GM23248 (cell line): ENCODE measurements at regions not wholly inside any gene's neighbourhood (a gene's known extent, or its start where the extent isn't known, plus 50 kb on each side); places are given as distances from the start of the nearest gene placed in this dataset.

ENCODE experiments used
- DNase-seq: peaks from one replicate; pipeline ENCODE4 v3.0.0-alpha.2; 2015
- H2AFZ ChIP-seq: fragments of 200-600 bp; sonication (generic); 2 replicates; pipeline ENCODE4 v1.6.1; 2016; ENCODE audit warnings: antibody characterized with exemption
- H3F3A ChIP-seq: fragments of 200-600 bp; sonication (generic); 2 replicates; pipeline ENCODE4 v1.6.1; 2016; ENCODE audit warnings: mild to moderate bottlenecking, antibody characterized with exemption, mixed run types; ENCODE audit not compliant: insufficient read depth
- H3K27ac ChIP-seq: fragments of 200-600 bp; sonication (generic); 2 replicates; pipeline ENCODE4 v1.5.1; 2016; ENCODE audit warnings: mild to moderate bottlenecking
- H3K27me3 ChIP-seq: fragments of 200-600 bp; sonication (generic); replicated peaks from 2 replicates; pipeline ENCODE4 v1.6.1; 2016; ENCODE audit warnings: mild to moderate bottlenecking; ENCODE audit not compliant: insufficient read depth
- H3K36me3 ChIP-seq: fragments of 200-600 bp; sonication (generic); 2 replicates; pipeline ENCODE4 v1.6.1; 2016; ENCODE audit warnings: low read depth, mild to moderate bottlenecking
- H3K4me1 ChIP-seq: fragments of 200-600 bp; sonication (generic); 2 replicates; pipeline ENCODE4 v1.6.1; 2016; ENCODE audit warnings: mild to moderate bottlenecking; ENCODE audit not compliant: insufficient read depth
- H3K4me2 ChIP-seq: fragments of 200-600 bp; sonication (generic); one replicate; pipeline ENCODE4 v1.6.1; 2016; ENCODE audit warnings: mild to moderate bottlenecking; ENCODE audit not compliant: unreplicated experiment
- H3K4me3 ChIP-seq: fragments of 200-600 bp; sonication (generic); 2 replicates; pipeline ENCODE4 v1.5.1; 2016; ENCODE audit warnings: mild to moderate bottlenecking
- H3K79me2 ChIP-seq: fragments of 200-600 bp; sonication (generic); 2 replicates; pipeline ENCODE4 v1.6.1; 2016; ENCODE audit warnings: mild to moderate bottlenecking; ENCODE audit not compliant: insufficient read depth
- H3K9ac ChIP-seq: fragments of 200-600 bp; sonication (generic); 2 replicates; pipeline ENCODE4 v1.6.1; 2016; ENCODE audit warnings: mild to moderate bottlenecking
- H3K9me2 ChIP-seq: fragments of 200-600 bp; sonication (generic); 2 replicates; pipeline ENCODE4 v1.6.1; 2016; ENCODE audit warnings: mixed run types, mild to moderate bottlenecking, moderate library complexity; ENCODE audit not compliant: insufficient read depth
- H3K9me3 ChIP-seq: fragments of 200-600 bp; sonication (generic); one replicate; pipeline ENCODE4 v1.6.1; 2017; ENCODE audit warnings: low read depth
- H4K20me1 ChIP-seq: fragments of 200-600 bp; sonication (generic); 2 replicates; pipeline ENCODE4 v1.6.0; 2016; ENCODE audit not compliant: insufficient read depth
- EZH2 ChIP-seq: fragments of 200-600 bp; sonication (generic); IDR thresholded peaks from 2 replicates; pipeline ENCODE4 v1.6.1; 2018; ENCODE audit warnings: antibody characterized with exemption, mild to moderate bottlenecking; ENCODE audit not compliant: insufficient read depth, poor library complexity, severe bottlenecking
- EZH2phosphoT487 ChIP-seq: fragments of 200-600 bp; sonication (generic); IDR thresholded peaks from 2 replicates; pipeline ENCODE4 v1.6.1; 2018; ENCODE audit warnings: antibody characterized with exemption, moderate library complexity, mild to moderate bottlenecking, low read depth; ENCODE audit not compliant: insufficient read depth
- WGBS, 2 experiments: methylation state at CpG; one replicate each; pipeline ENCODE4 v1.1.6; 2015 to 2017; ENCODE audit warnings: low lambda C conversion rate in 2 of 2, low coverage in 1 of 2; ENCODE audit errors: missing lambda C conversion rate in 2 of 2; 5-methylcytosine and 5-hydroxymethylcytosine counted together
- in situ Hi-C: fragments of 300-500 bp; cut with MboI; formaldehyde crosslinking; loops from 2 replicates; pipeline ENCODE4 v1.15.0; 2020

GRCh38 chr1:231095595-231095994, 55.5 kb upstream of the FAM89A start:
- Histone ChIP-seq H3K4me1 (no peaks in the 10 kb centered on the region), H3K4me3 (no peak overlapping the region), H3K36me3 (no peaks in the 10 kb centered on the region), H3K79me2 (no peaks in the 10 kb centered on the region), H3K4me2 (no peak overlapping the region), H3F3A (no peaks in the 10 kb centered on the region), H3K27ac (no peak overlapping the region), H3K27me3 (0 out of 2 replicates have a peak, but pooled peaks cover 14% of the 10 kb centered on the region), H3K9me3 (no peaks in the 10 kb centered on the region), H3K9me2 (no peaks in the 10 kb centered on the region), H4K20me1 (no peaks in the 10 kb centered on the region), H2AFZ (no peak overlapping the region), H3K9ac (no peak overlapping the region)
- in situ Hi-C loops: no loop called here
- DNase-seq: no peak
- no peak for TF ChIP-seq EZH2phosphoT487
- TF ChIP-seq EZH2: no peak
- WGBS, 2 experiments: 23 to 30% methylated on average over 5 of the region's 5 CpGs

DNA sequence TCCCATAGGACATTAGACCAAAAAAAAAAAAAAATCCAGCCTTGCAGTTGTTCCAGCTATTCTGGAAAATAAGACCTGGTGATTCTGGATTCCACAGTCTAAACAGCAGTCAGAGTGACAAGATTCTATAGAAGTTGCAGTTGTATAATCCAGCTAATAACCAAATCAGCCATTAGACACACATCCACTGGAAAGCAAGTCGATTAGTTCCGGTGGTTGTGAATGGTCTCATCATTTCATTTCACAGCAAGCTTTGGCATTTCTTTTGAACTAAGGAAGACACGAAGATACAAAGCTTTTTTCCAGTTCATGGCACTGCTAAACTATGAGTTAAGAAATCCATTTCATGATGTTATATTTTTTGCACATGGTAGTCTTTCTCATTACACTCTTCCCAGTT, 54.4 kb upstream of the FAM89A start:
- Histone ChIP-seq H3F3A (no peaks in the 10 kb centered on the region), H3K27ac (no peak overlapping the region), H3K36me3 (no peaks in the 10 kb centered on the region), H3K27me3 (0 out of 2 replicates have a peak, but pooled peaks cover 14% of the 10 kb centered on the region), H3K4me3 (no peak overlapping the region), H4K20me1 (no peaks in the 10 kb centered on the region), H3K9ac (no peak overlapping the region), H3K4me2 (no peak overlapping the region), H3K4me1 (no peaks in the 10 kb centered on the region), H3K9me2 (no peaks in the 10 kb centered on the region), H3K9me3 (no peaks in the 10 kb centered on the region), H3K79me2 (no peaks in the 10 kb centered on the region), H2AFZ (no peak overlapping the region)
- in situ Hi-C loops: no loop called here
- WGBS, 2 experiments: 37 to 42% methylated on average over 3 of the region's 3 CpGs
- DNase-seq: no peak
- TF ChIP-seq EZH2phosphoT487: no peak
- TF ChIP-seq EZH2: no peak

DNA sequence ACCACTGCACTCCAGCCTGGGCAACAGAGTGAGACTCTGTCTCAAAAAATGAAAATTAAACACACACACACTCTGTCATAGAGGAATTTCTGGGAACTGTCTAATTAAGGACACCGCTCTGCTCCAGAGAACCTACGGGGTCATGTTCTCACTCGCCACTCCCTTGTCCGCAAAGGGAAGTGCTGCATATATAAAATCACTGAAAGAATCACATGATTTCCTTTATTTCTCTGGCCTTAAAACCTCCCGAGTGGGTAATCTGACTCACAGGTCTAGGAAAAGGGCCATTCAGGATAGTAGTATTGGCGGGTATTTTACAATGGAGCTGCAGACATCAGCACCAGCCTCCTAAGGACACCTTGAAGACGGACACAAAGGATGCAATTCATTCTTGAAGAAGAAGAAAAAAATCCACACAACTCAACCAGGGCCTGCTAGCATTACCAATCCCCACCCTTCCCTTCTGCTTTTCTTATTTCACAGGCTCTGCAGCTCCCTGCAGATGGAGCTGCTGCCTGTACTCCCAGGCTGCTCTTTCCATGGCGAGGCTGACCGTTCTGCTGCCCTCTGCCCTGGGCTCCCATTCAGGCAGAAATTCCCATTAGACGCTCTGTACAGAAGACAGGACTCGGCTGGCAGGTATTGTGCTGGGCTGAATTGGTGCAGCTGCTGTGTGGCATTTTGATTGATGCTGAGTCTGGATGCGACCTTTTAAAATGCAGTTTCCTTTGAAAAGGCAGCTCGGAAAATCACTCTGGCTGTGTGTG, 53.3 kb upstream of the FAM89A start:
- TF ChIP-seq EZH2: no peak
- no peak for TF ChIP-seq EZH2phosphoT487

DNA sequence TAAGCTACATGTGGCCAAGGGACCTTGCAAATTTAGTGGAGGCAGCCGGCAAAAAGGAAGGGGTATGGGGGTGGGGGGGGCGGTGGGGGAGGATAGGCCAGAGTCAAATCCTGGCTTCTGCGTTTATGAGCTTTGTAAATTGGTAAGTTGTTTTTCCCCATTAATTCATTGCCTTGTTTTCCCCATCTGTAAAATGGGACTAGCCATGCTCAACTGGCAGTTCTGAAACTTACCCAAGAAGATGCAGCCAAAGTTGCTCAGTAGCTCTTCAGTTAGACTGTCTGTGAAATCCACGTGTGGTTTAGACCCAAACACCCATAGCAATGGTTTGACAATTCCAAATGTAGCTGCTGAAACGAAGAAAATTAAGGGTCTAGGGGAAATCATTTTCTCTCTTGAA, 52.3 kb upstream of the FAM89A start:
- Histone ChIP-seq H3K9me3 (no peaks in the 10 kb centered on the region), H3K4me1 (no peaks in the 10 kb centered on the region), H3K36me3 (no peaks in the 10 kb centered on the region), H3K27ac (no peak overlapping the region), H3K4me3 (no peak overlapping the region), H4K20me1 (no peaks in the 10 kb centered on the region), H3F3A (no peaks in the 10 kb centered on the region), H3K9ac (no peak overlapping the region), H3K27me3 (0 out of 2 replicates have a peak, but pooled peaks cover 14% of the 10 kb centered on the region), H3K79me2 (no peaks in the 10 kb centered on the region), H3K4me2 (no peak overlapping the region), H2AFZ (no peak overlapping the region), H3K9me2 (no peaks in the 10 kb centered on the region)
- in situ Hi-C loops: no loop called here
- 41 to 60% methylated on average over 4 to 5 of the region's 5 CpGs for WGBS, 2 experiments
- TF ChIP-seq EZH2 (no peak), EZH2phosphoT487 (no peak)
- no peak for DNase-seq

More for the DNA sequence above, 53.3 kb upstream of the FAM89A start:
- Histone ChIP-seq H3K4me2 (no peak overlapping the region), H3K79me2 (no peaks in the 10 kb centered on the region), H2AFZ (no peak overlapping the region), H3K27ac (no peak overlapping the region), H3K27me3 (0 out of 2 replicates have a peak, but pooled peaks cover 14% of the 10 kb centered on the region), H3K9ac (no peak overlapping the region), H3K9me3 (no peaks in the 10 kb centered on the region), H3K9me2 (no peaks in the 10 kb centered on the region), H4K20me1 (no peaks in the 10 kb centered on the region), H3K4me3 (no peak overlapping the region), H3K36me3 (no peaks in the 10 kb centered on the region), H3F3A (no peaks in the 10 kb centered on the region), H3K4me1 (no peaks in the 10 kb centered on the region)
- in situ Hi-C loops: no loop called here
- WGBS, 2 experiments: 27 to 37% methylated on average over 13 of the region's 13 CpGs
- DNase-seq: peak; percentile 4
